IMR-90 (cell line): ENCODE measurements at regions not wholly inside any gene's neighbourhood (a gene's known extent, or its start where the extent isn't known, plus 50 kb on each side); places are given as distances from the start of the nearest gene placed in this dataset.

Experiments used
- ATAC-seq: fragments of 200-7000 bp; cut with Tn5 transposase; 2 replicates; pipeline ENCODE4 v1.9.1; 2020; ENCODE audit warnings: low read depth, mild to moderate bottlenecking, moderate library complexity
- BruUV-seq: library from RNA; stranded (reverse); fragments of 400-500 nt; replicated peaks from 2 replicates; lab custom pipeline; 2021; lab: Mats Ljungman, UMichigan
- CTCF ChIA-PET: fragments of 300-600 bp; formaldehyde crosslinking; extraction: SDS; loops from one replicate; lab custom pipeline; 2021; ENCODE audit warnings: antibody characterized with exemption; lab: Yijun Ruan, JAX
- POLR2A ChIA-PET: fragments of 300-600 bp; sonication (Branson Sonifier 250); formaldehyde crosslinking; loops from one replicate; lab custom pipeline; 2022; ENCODE audit warnings: antibody characterized with exemption; ENCODE audit not compliant: unreplicated experiment; lab: Charles Lee
- DNase-seq: peaks from one replicate; pipeline ENCODE4 v3.0.0; 2013
- H2AFZ ChIP-seq: replicated peaks from 2 replicates; pipeline ENCODE3; 2013; ENCODE audit warnings: low read length, mild to moderate bottlenecking; ENCODE audit not compliant: poor library complexity
- H2AK5ac ChIP-seq: 2 replicates; pipeline ENCODE4 v1.6.1; 2013; ENCODE audit warnings: low read depth, low read length, inconsistent platforms
- H2AK9ac ChIP-seq: replicated peaks from 2 replicates; pipeline ENCODE3; 2013; ENCODE audit warnings: mild to moderate bottlenecking, low read depth, low read length, moderate library complexity; ENCODE audit not compliant: poor library complexity
- H2BK120ac ChIP-seq: 2 replicates; pipeline ENCODE4 v1.6.1; 2013; ENCODE audit warnings: low read depth, low read length, inconsistent platforms
- H2BK15ac ChIP-seq: 3 replicates; pipeline ENCODE4 v1.6.1; 2013; ENCODE audit warnings: low read depth, low read length, inconsistent platforms
- H2BK20ac ChIP-seq: 2 replicates; pipeline ENCODE4 v1.6.1; 2013; ENCODE audit warnings: low read depth, mild to moderate bottlenecking, inconsistent platforms, low read length, moderate library complexity
- H2BK5ac ChIP-seq: 2 replicates; pipeline ENCODE4 v1.6.1; 2013; ENCODE audit warnings: mild to moderate bottlenecking, low read depth, low read length, inconsistent platforms; ENCODE audit not compliant: poor library complexity, severe bottlenecking
- H3K14ac ChIP-seq: replicated peaks from 2 replicates; pipeline ENCODE4 v1.6.1; 2013; ENCODE audit warnings: low read depth, low read length, inconsistent platforms
- H3K18ac ChIP-seq: 2 replicates; pipeline ENCODE4 v1.6.1; 2013; ENCODE audit warnings: low read depth, low read length, control low read depth
- H3K23ac ChIP-seq: 2 replicates; pipeline ENCODE4 v1.6.1; 2013; ENCODE audit warnings: low read depth, low read length, inconsistent platforms
- H3K27ac ChIP-seq: 2 replicates; pipeline ENCODE4 v1.5.1; 2013; ENCODE audit warnings: mild to moderate bottlenecking, control low read depth, low read length; ENCODE audit not compliant: insufficient read depth
- H3K27me3 ChIP-seq: 2 replicates; pipeline ENCODE4 v1.6.1; 2013; ENCODE audit warnings: low read length; ENCODE audit not compliant: control insufficient read depth, insufficient read depth
- H3K36me3 ChIP-seq: 2 replicates; pipeline ENCODE4 v1.6.1; 2013; ENCODE audit warnings: low read length, mixed read lengths; ENCODE audit not compliant: control insufficient read depth, insufficient read depth
- H3K4ac ChIP-seq: 2 replicates; pipeline ENCODE4 v1.6.1; 2013; ENCODE audit warnings: low read depth, low read length, inconsistent platforms
- H3K4me1 ChIP-seq: 2 replicates; pipeline ENCODE4 v1.6.1; 2013; ENCODE audit warnings: low read length, mixed read lengths; ENCODE audit not compliant: control insufficient read depth, insufficient read depth
- H3K4me2 ChIP-seq: 2 replicates; pipeline ENCODE4 v1.6.1; 2013; ENCODE audit warnings: low read depth, mild to moderate bottlenecking, control low read depth, low read length, moderate library complexity
- H3K4me3 ChIP-seq: 2 replicates; pipeline ENCODE4 v1.5.1; 2013; ENCODE audit warnings: low read depth, mild to moderate bottlenecking, control low read depth, low read length, moderate library complexity; ENCODE audit not compliant: insufficient read depth
- H3K56ac ChIP-seq: 2 replicates; pipeline ENCODE4 v1.6.1; 2013; ENCODE audit warnings: low read length, inconsistent platforms; ENCODE audit not compliant: insufficient read depth; ENCODE audit errors: extremely low read depth
- H3K79me1 ChIP-seq, 2 experiments: 2 replicates each; pipeline ENCODE4 v1.6.1; 2013; ENCODE audit warnings: low read length in 2 of 2, inconsistent platforms in 1 of 2, low read depth in 1 of 2
- H3K9ac ChIP-seq: 2 replicates; pipeline ENCODE4 v1.6.1; 2013; ENCODE audit warnings: low read depth, low read length, control low read depth
- H3K9me1 ChIP-seq: 2 replicates; pipeline ENCODE4 v1.6.1; 2013; ENCODE audit warnings: low read length, inconsistent platforms; ENCODE audit not compliant: insufficient read depth
- H3K9me3 ChIP-seq: 2 replicates; pipeline ENCODE4 v1.6.1; 2013; ENCODE audit warnings: low read length; ENCODE audit not compliant: control insufficient read depth, insufficient read depth
- H4K20me1 ChIP-seq: 2 replicates; pipeline ENCODE4 v1.6.1; 2013; ENCODE audit warnings: low read length, inconsistent platforms; ENCODE audit not compliant: insufficient read depth
- H4K5ac ChIP-seq: 2 replicates; pipeline ENCODE4 v1.6.1; 2013; ENCODE audit warnings: mild to moderate bottlenecking, low read depth, low read length, control low read depth
- H4K8ac ChIP-seq, 2 experiments: 2 replicates each; pipeline ENCODE4 v1.6.1; 2013; ENCODE audit warnings: low read depth in 2 of 2, low read length in 2 of 2, control low read depth in 1 of 2, inconsistent platforms in 1 of 2
- H4K91ac ChIP-seq: 2 replicates; pipeline ENCODE4 v1.6.1; 2013; ENCODE audit warnings: low read depth, low read length, inconsistent platforms; ENCODE audit not compliant: insufficient read depth
- NFE2L2 ChIP-seq: fragments of 150-350 bp; IDR thresholded peaks from 2 replicates; pipeline ENCODE4 v1.6.1; 2016; ENCODE audit warnings: low read depth, mild to moderate bottlenecking, low read length
- WGBS, 2 experiments: methylation state at CpG; one replicate each; pipeline versions ENCODE4 v1.1.5 to v1.1.7; 2013; ENCODE audit warnings: missing lambda C conversion rate in 2 of 2; ENCODE audit not compliant: insufficient read length in 1 of 2; ENCODE audit errors: extremely low coverage in 2 of 2; 5-methylcytosine and 5-hydroxymethylcytosine counted together
- dilution Hi-C: fragments of 300-500 bp; cut with HindIII; formaldehyde crosslinking; loops from one replicate; pipeline ENCODE4 v1.14.3; 2018; ENCODE audit warnings: low sequenced_read_pairs; ENCODE audit not compliant: unreplicated experiment
- in situ Hi-C: fragments of 300-500 bp; cut with MboI; formaldehyde crosslinking; loops from 3 replicates; pipeline ENCODE4 v1.14.3; 2019; ENCODE audit warnings: low sequenced_read_pairs, inconsistent platforms, mixed read lengths
- intact Hi-C: fragments of 100-400 bp; cut with micrococcal nuclease; formaldehyde crosslinking; loops from 2 replicates; pipeline ENCODE4 v1.10.0; 2022

GRCh38 chr2:767440-767839 lies 90.2 kb upstream of the TMEM18 start:
- no TSS peak for BruUV-seq
- POLR2A ChIA-PET, result no interaction called here
- TF ChIP-seq NFE2L2, result no peak

More at GRCh38 chr2:767440-767839, 90.2 kb upstream of the TMEM18 start:
- H2AFZ ChIP-seq, result no peak overlapping the region
- H3K27ac ChIP-seq, result no peak overlapping the region
- no peak overlapping the region for H3K9ac ChIP-seq
- WGBS, 2 experiments, result no CpG with 5 or more reads among the region's 9 CpGs
- ATAC-seq (no peak), DNase-seq (no peak)
- H3K9me3 ChIP-seq, result peaks cover 14% of the 10 kb centered on the region; the same call in 1 of the 2 replicates
- no peak overlapping the region for H2AK9ac ChIP-seq
- no peak overlapping the region for H2BK20ac ChIP-seq
- intact Hi-C loops (no loop called here), dilution Hi-C loops (no loop called here), in situ Hi-C loops (no loop called here)
- no peak overlapping the region for H4K8ac ChIP-seq
- no peaks in the 10 kb centered on the region for H3K79me1 ChIP-seq
- no peak overlapping the region for H3K4ac ChIP-seq
- H3K14ac ChIP-seq, result no peak overlapping the region
- H2BK5ac ChIP-seq, result no peak overlapping the region
- no peak overlapping the region for H3K4me2 ChIP-seq
- no peak overlapping the region for H3K4me3 ChIP-seq
- H3K18ac ChIP-seq, result no peak overlapping the region
- no peaks in the 10 kb centered on the region for H3K27me3 ChIP-seq
- no peak overlapping the region for H2BK120ac ChIP-seq
- H3K36me3 ChIP-seq, result no peaks in the 10 kb centered on the region
- H2AK5ac ChIP-seq, result no peak overlapping the region
- CTCF ChIA-PET, result no interaction called here
- H3K56ac ChIP-seq, result no peak overlapping the region
- no peak overlapping the region for H4K91ac ChIP-seq
- no peaks in the 10 kb centered on the region for H3K9me1 ChIP-seq
- no peak overlapping the region for H3K23ac ChIP-seq
- H4K20me1 ChIP-seq, result no peaks in the 10 kb centered on the region
- H4K5ac ChIP-seq, result no peak overlapping the region
- H3K4me1 ChIP-seq, result no peaks in the 10 kb centered on the region
- H2BK15ac ChIP-seq, result no peak overlapping the region
